ENCODE measurements at regions not wholly inside any gene's neighbourhood (a gene's known extent, or its start where the extent isn't known, plus 50 kb on each side); places are given as distances from the start of the nearest gene placed in this dataset.

- no TSS peak for BruUV-seq (replicated peaks)
- POLR2A ChIA-PET, result no interaction called here
- H3K27me3 ChIP-seq (ENCODE audit: control insufficient read depth in 1 of 2, insufficient read depth in 2 of 2, low read length in 2 of 2), result no peaks in the 10 kb centered on the region
- H3K9me3 ChIP-seq (ENCODE audit: low read length), result no peaks in the 10 kb centered on the region
- intact Hi-C loops (cut with micrococcal nuclease; ENCODE audit: unreplicated experiment) (no loop called here), in situ Hi-C loops (cut with HindIII; ENCODE audit: extremely low pct_ligation_motif_present, low pct_unique_long_range_greater_than_20kb) (no loop called here)
- DNase-seq (ENCODE audit: low spot score) (no peak), ATAC-seq (no peak; the same call in 2 of the 3 replicates), FAIRE-seq (no peak)
- no peak overlapping the region for H3K4me2 ChIP-seq (ENCODE audit: low read depth, low read length)
- no peaks in the 10 kb centered on the region for H4K20me1 ChIP-seq (ENCODE audit: insufficient read depth, low read length)
- CTCF ChIA-PET (ENCODE audit: low intra/inter-chr PET ratio, low total read pairs), result no interaction called here
- 10% methylated on average over 2 of the region's 2 CpGs for WGBS (ENCODE audit: low lambda C conversion rate)
- H3K27ac ChIP-seq (ENCODE audit: extremely low read length, insufficient read depth, low read length), result no peak overlapping the region
- H2AFZ ChIP-seq (ENCODE audit: low read length), result no peak overlapping the region
- H3K36me3 ChIP-seq (replicated peaks in 1 of 2; ENCODE audit: control insufficient read depth in 1 of 2, insufficient read depth in 2 of 2, low read length in 2 of 2), result no peaks in the 10 kb centered on the region
- no peak overlapping the region for H3K9ac ChIP-seq (ENCODE audit: insufficient read depth, low read depth, low read length)
- 0 out of 2 replicates have a peak, but pooled peaks cover 8% of the 10 kb centered on the region for H3K4me1 ChIP-seq (ENCODE audit: insufficient read depth, low read length)
- H3K4me3 ChIP-seq (replicated peaks in 1 of 3; ENCODE audit: insufficient read depth in 1 of 3, low read depth in 2 of 3, low read length in 3 of 3), result no peak overlapping the region
- H3K79me2 ChIP-seq (ENCODE audit: insufficient read depth, low read length), result no peaks in the 10 kb centered on the region
- TF ChIP-seq SSRP1 (CRISPR knock-in tag; IDR thresholded peaks at IDR 0.05) (no peak), NR2F1 (CRISPR knock-in tag; IDR thresholded peaks at IDR 0.05) (0 out of 4 replicates have a peak, but pooled peaks of 1 of the 2 experiments have one; percentile 31), TBP (CRISPR knock-in tag; IDR thresholded peaks at IDR 0.05) (no peak), ZNF775 (CRISPR knock-in tag; IDR thresholded peaks at IDR 0.05; ENCODE audit: borderline replicate concordance) (no peak), RARA (CRISPR knock-in tag; IDR thresholded peaks at IDR 0.05) (peak; percentile 86), NR2C2 (CRISPR knock-in tag; IDR thresholded peaks at IDR 0.05; ENCODE audit: borderline replicate concordance) (0 out of 2 replicates have a peak, but pooled peaks have one; percentile 27), MNT (IDR thresholded peaks at IDR 0.05) (peak; percentile 95), HIC2 (CRISPR knock-in tag; IDR thresholded peaks at IDR 0.05; ENCODE audit: low read depth) (no peak), TAF15 (IDR thresholded peaks at IDR 0.05; ENCODE audit: low read depth, low read length, poor library complexity, severe bottlenecking) (no peak), NFAT5 (CRISPR knock-in tag; IDR thresholded peaks at IDR 0.05) (no peak), HNF4A (CRISPR knock-in tag; IDR thresholded peaks at IDR 0.05) (peak; percentile 64), CHD2 (IDR thresholded peaks at IDR 0.05; ENCODE audit: low read depth, low read length) (no peak), CENPT (CRISPR knock-in tag; IDR thresholded peaks at IDR 0.05; ENCODE audit: low read depth) (no peak), ESRRA (CRISPR knock-in tag; IDR thresholded peaks at IDR 0.05; ENCODE audit: low read depth) (0 out of 2 replicates have a peak, but pooled peaks have one; percentile 39), NR2F6 (IDR thresholded peaks at IDR 0.05) (0 out of 2 replicates have a peak, but pooled peaks have one; percentile 34), NR2F6 (CRISPR knock-in tag; IDR thresholded peaks at IDR 0.05) (no peak), ZNF510 (CRISPR knock-in tag; IDR thresholded peaks at IDR 0.05; ENCODE audit: low read depth) (no peak), RXRB (CRISPR knock-in tag; IDR thresholded peaks at IDR 0.05; ENCODE audit: borderline replicate concordance) (peak; percentile 43; the same call in 1 of the 2 replicates)
Measured at GRCh38 chr2:66113988-66114625, 320.8 kb upstream of the MEIS1 start.
